SK-N-SH (cell line): ENCODE measurements at regions not wholly inside any gene's neighbourhood (a gene's known extent, or its start where the extent isn't known, plus 50 kb on each side); places are given as distances from the start of the nearest gene placed in this dataset.

Experiments used
- CTCF ChIA-PET: fragments of 300-600, 350-600 bp; formaldehyde crosslinking; extraction: SDS; loops from one replicate; lab custom pipeline; 2021; lab: Yijun Ruan, JAX
- POLR2A ChIA-PET: fragments of 350-600 bp; sonication (Branson Sonifier 250); formaldehyde crosslinking; extraction: SDS; loops from one replicate; lab custom pipeline; 2020; ENCODE audit warnings: antibody characterized with exemption, inconsistent platforms; lab: Yijun Ruan, JAX
- DNase-seq: peaks from one replicate; pipeline ENCODE4 v3.0.0; 2012
- H2AFZ ChIP-seq: fragments of 200-600 bp; sonication (generic); 2 replicates; pipeline ENCODE4 v1.8.1; 2016; ENCODE audit warnings: antibody characterized with exemption, mild to moderate bottlenecking, low read depth
- H3F3A ChIP-seq: fragments of 200-600 bp; sonication (generic); replicated peaks from 2 replicates; pipeline ENCODE3; 2016; ENCODE audit warnings: antibody characterized with exemption, mild to moderate bottlenecking; ENCODE audit not compliant: insufficient read depth
- H3K27ac ChIP-seq, 2 experiments: fragments of 200-500 bp in 1 of 2; fragments of 200-600 bp in 1 of 2; sonication (Bioruptor generic) in 1 of 2; sonication (generic), shearing (Covaris generic) in 1 of 2; 2 replicates each; pipeline versions ENCODE4 v1.5.1 to v1.6.1; 2014 to 2016; ENCODE audit warnings: low read depth in 2 of 2, inconsistent platforms in 1 of 2, low read length in 1 of 2, mild to moderate bottlenecking in 1 of 2, mixed read lengths in 1 of 2
- H3K27me3 ChIP-seq: fragments of 200-600 bp; sonication (generic), shearing (Covaris generic); 2 replicates; pipeline ENCODE4 v1.6.1; 2016; ENCODE audit warnings: mixed run types; ENCODE audit not compliant: insufficient read depth
- H3K36me3 ChIP-seq, 2 experiments: fragments of 200-500 bp in 1 of 2; fragments of 200-600 bp in 1 of 2; sonication (Bioruptor generic) in 1 of 2; sonication (generic) in 1 of 2; replicated peaks in 1 of 2; 2 replicates each; pipeline versions ENCODE3 to v1.5.1; 2014 to 2016; ENCODE audit warnings: low read length in 1 of 2, mild to moderate bottlenecking in 1 of 2; ENCODE audit not compliant: insufficient read depth in 2 of 2, control insufficient read depth in 1 of 2
- H3K4me1 ChIP-seq, 2 experiments: fragments of 200-500 bp in 1 of 2; fragments of 200-600 bp in 1 of 2; sonication (Bioruptor generic) in 1 of 2; sonication (generic), shearing (Covaris generic) in 1 of 2; 2 replicates each; pipeline versions ENCODE4 v1.5.1 to v1.6.1; 2014 to 2016; ENCODE audit warnings: low read depth in 1 of 2, low read length in 1 of 2, mixed run types in 1 of 2; ENCODE audit not compliant: insufficient read depth in 2 of 2, control insufficient read depth in 1 of 2
- H3K4me2 ChIP-seq: fragments of 200-600 bp; sonication (generic), shearing (Covaris generic); 2 replicates; pipeline ENCODE4 v1.6.1; 2017; ENCODE audit warnings: mixed run types
- H3K4me3 ChIP-seq, 2 experiments: fragments of 200-500 bp in 1 of 2; fragments of 200-600 bp in 1 of 2; sonication (Bioruptor generic) in 1 of 2; sonication (generic), shearing (Covaris generic) in 1 of 2; 2 replicates each; pipeline versions ENCODE4 v1.5.1 to v1.8.1; 2014 to 2016; ENCODE audit warnings: low read depth in 2 of 2, inconsistent platforms in 1 of 2, low read length in 1 of 2, mild to moderate bottlenecking in 1 of 2, mixed read lengths in 1 of 2, moderate library complexity in 1 of 2
- H3K79me2 ChIP-seq: fragments of 200-600 bp; sonication (generic); 2 replicates; pipeline ENCODE4 v1.8.1; 2017; ENCODE audit warnings: mild to moderate bottlenecking; ENCODE audit not compliant: insufficient read depth
- H3K9ac ChIP-seq: fragments of 200-600 bp; sonication (generic); 2 replicates; pipeline ENCODE4 v1.6.1; 2017; ENCODE audit warnings: mixed run types
- H3K9me2 ChIP-seq: fragments of 200-600 bp; sonication (generic); 2 replicates; pipeline ENCODE4 v1.6.1; 2017; ENCODE audit warnings: mixed run types
- H3K9me3 ChIP-seq: fragments of 200-600 bp; sonication (generic); 2 replicates; pipeline ENCODE4 v1.6.1; 2017; ENCODE audit warnings: mixed run types, mild to moderate bottlenecking, moderate library complexity
- H4K20me1 ChIP-seq: fragments of 200-600 bp; sonication (generic); 2 replicates; pipeline ENCODE4 v1.6.1; 2017; ENCODE audit warnings: mild to moderate bottlenecking, mixed run types; ENCODE audit not compliant: insufficient read depth
- CHD2 ChIP-seq: fragments of 150-350 bp; IDR thresholded peaks from 2 replicates; pipeline ENCODE4 v1.6.1; 2018; ENCODE audit warnings: low read length; ENCODE audit not compliant: partially characterized antibody
- FOSL2 ChIP-seq: IDR thresholded peaks from 2 replicates; pipeline ENCODE4 v1.4.0; 2012; ENCODE audit warnings: low read depth, mild to moderate bottlenecking, moderate library complexity, borderline replicate concordance
- FOXJ3 ChIP-seq: sonication (generic); formaldehyde crosslinking; IDR thresholded peaks from 2 replicates; pipeline ENCODE4 v1.5.1; 2020; ENCODE audit warnings: mild to moderate bottlenecking, missing genetic modification reagents
- IRF3 ChIP-seq: fragments of 150-350 bp; IDR thresholded peaks from 2 replicates; pipeline ENCODE4 v1.6.1; 2016; ENCODE audit warnings: mild to moderate bottlenecking, low read depth, low read length
- MEF2A ChIP-seq: IDR thresholded peaks from 2 replicates; pipeline ENCODE4 v1.4.0; 2012; ENCODE audit warnings: low read depth, borderline replicate concordance
- MXI1 ChIP-seq: IDR thresholded peaks from 2 replicates; pipeline ENCODE4 v1.6.1; 2012; ENCODE audit warnings: mild to moderate bottlenecking, low read depth, low read length, improper control_type of control experiment
- PBX3 ChIP-seq: IDR thresholded peaks from 2 replicates; pipeline ENCODE4; 2012
- POLR2AphosphoS5 ChIP-seq: IDR thresholded peaks from 2 replicates; pipeline ENCODE4 v1.6.1; 2012; ENCODE audit warnings: low read depth, low read length
- RCOR1 ChIP-seq: fragments of 150-350 bp; IDR thresholded peaks from 2 replicates; pipeline ENCODE4 v1.6.1; 2017; ENCODE audit warnings: antibody characterized with exemption, low read length
- REST ChIP-seq: IDR thresholded peaks from 2 replicates; pipeline ENCODE4 v1.6.1; 2012; ENCODE audit warnings: mild to moderate bottlenecking, low read depth, low read length, moderate library complexity
- SMC3 ChIP-seq: IDR thresholded peaks from 2 replicates; pipeline ENCODE4 v1.6.1; 2012; ENCODE audit warnings: low read depth, low read length, improper control_type of control experiment
- YY1 ChIP-seq: IDR thresholded peaks from 2 replicates; pipeline ENCODE4 v1.4.0; 2012; ENCODE audit warnings: low read depth, mild to moderate bottlenecking
- ZBTB33 ChIP-seq: IDR thresholded peaks from 2 replicates; pipeline ENCODE4 v1.4.0; 2012; ENCODE audit warnings: low read depth, borderline replicate concordance
- WGBS: methylation state at CpG from one replicate; pipeline ENCODE4 v1.1.6; 2017; ENCODE audit warnings: low lambda C conversion rate; 5-methylcytosine and 5-hydroxymethylcytosine counted together

- Histone ChIP-seq H3K9me2 (no peaks in the 10 kb centered on the region), H3K9ac (no peak overlapping the region), H3K27me3 (no peaks in the 10 kb centered on the region; the same call in 1 of the 2 replicates), H3F3A (no peaks in the 10 kb centered on the region), H3K4me3 (no peak overlapping the region), H3K4me1 (no peaks in the 10 kb centered on the region), H3K4me2 (no peak overlapping the region), H3K9me3 (no peaks in the 10 kb centered on the region), H3K36me3 (no peaks in the 10 kb centered on the region), H2AFZ (no peak overlapping the region), H3K27ac (no peak overlapping the region), H4K20me1 (no peaks in the 10 kb centered on the region)
- POLR2A ChIA-PET, result no interaction called here
- CTCF ChIA-PET, result no interaction called here
- no peak for DNase-seq
- WGBS, result 20% methylated on average over 2 of the region's 4 CpGs
- TF ChIP-seq SMC3, result no peak
- no peak for TF ChIP-seq CHD2
- TF ChIP-seq FOXJ3, result no peak
- TF ChIP-seq MXI1, result no peak
- TF ChIP-seq POLR2AphosphoS5, result no peak
- no peak for TF ChIP-seq FOSL2
- no peak for TF ChIP-seq ZBTB33
- no peak for TF ChIP-seq RCOR1
- no peak for TF ChIP-seq MEF2A
- no peak for TF ChIP-seq YY1
- TF ChIP-seq REST, result no peak
- no peak for TF ChIP-seq IRF3
- TF ChIP-seq PBX3, result no peak
- TF ChIP-seq, all 33 proteins: peak for 0
- H3K79me2 ChIP-seq, result no peaks in the 10 kb centered on the region
Observed at GRCh38 chr14:56063131-56063530, 55.1 kb upstream of the PELI2 start.
